Neuronal stem cell (in vitro differentiated cells): ENCODE measurements at regions not wholly inside any gene's neighbourhood (a gene's known extent, or its start where the extent isn't known, plus 50 kb on each side); places are given as distances from the start of the nearest gene placed in this dataset.

Experiments
- DNase-seq: peaks from one replicate; pipeline ENCODE4 v3.0.0-alpha.2; 2013; ENCODE audit warnings: low spot score
- H2AFZ ChIP-seq: one replicate; pipeline ENCODE4 v1.6.1; 2013; ENCODE audit warnings: mild to moderate bottlenecking, low read length, inconsistent platforms
- H2AK5ac ChIP-seq: 2 replicates; pipeline ENCODE4 v1.6.1; 2013; ENCODE audit warnings: low read depth, mild to moderate bottlenecking, inconsistent platforms, low read length, moderate library complexity, mixed read lengths
- H2BK120ac ChIP-seq: 2 replicates; pipeline ENCODE4 v1.6.1; 2013; ENCODE audit warnings: low read depth, mild to moderate bottlenecking, inconsistent platforms, low read length, moderate library complexity, mixed read lengths
- H2BK12ac ChIP-seq: one replicate; pipeline ENCODE4 v1.6.1; 2013; ENCODE audit warnings: low read length, inconsistent platforms
- H2BK15ac ChIP-seq: 2 replicates; pipeline ENCODE4 v1.6.1; 2013; ENCODE audit warnings: mild to moderate bottlenecking, low read length, inconsistent platforms, mixed read lengths
- H2BK5ac ChIP-seq: one replicate; pipeline ENCODE4 v1.6.1; 2013; ENCODE audit warnings: inconsistent platforms, mild to moderate bottlenecking, low read length, moderate library complexity
- H3K14ac ChIP-seq: one replicate; pipeline ENCODE4 v1.6.1; 2013; ENCODE audit warnings: low read length, inconsistent platforms
- H3K18ac ChIP-seq: 2 replicates; pipeline ENCODE4 v1.6.1; 2013; ENCODE audit warnings: low read length, inconsistent platforms
- H3K23ac ChIP-seq: 2 replicates; pipeline ENCODE4 v1.6.1; 2013; ENCODE audit warnings: low read depth, mild to moderate bottlenecking, mixed read lengths, low read length, inconsistent platforms; ENCODE audit not compliant: poor library complexity
- H3K27ac ChIP-seq: replicated peaks from 3 replicates; pipeline ENCODE4 v1.5.1; 2013; ENCODE audit warnings: low read length, inconsistent platforms
- H3K27me3 ChIP-seq, 3 experiments: 2 replicates each; pipeline ENCODE4 v1.6.1; 2013; ENCODE audit warnings: low read length in 3 of 3, mild to moderate bottlenecking in 2 of 3, inconsistent platforms in 1 of 3, low read depth in 1 of 3, mixed read lengths in 1 of 3, moderate library complexity in 1 of 3; ENCODE audit not compliant: control insufficient read depth in 3 of 3, insufficient read depth in 3 of 3
- H3K36me3 ChIP-seq, 2 donors: replicated peaks in 1 of 2; 2 replicates each; pipeline ENCODE4 v1.6.1; 2013; ENCODE audit warnings: low read length in 2 of 2; ENCODE audit not compliant: control insufficient read depth in 2 of 2, insufficient read depth in 2 of 2
- H3K4ac ChIP-seq: 2 replicates; pipeline ENCODE4 v1.6.1; 2013; ENCODE audit warnings: inconsistent platforms, mild to moderate bottlenecking, low read length, moderate library complexity
- H3K4me1 ChIP-seq, 2 donors: 1 replicate in 1 of 2; 2 replicates in 1 of 2; pipeline ENCODE4 v1.6.1; 2013; ENCODE audit warnings: low read length in 2 of 2, low read depth in 1 of 2; ENCODE audit not compliant: control insufficient read depth in 2 of 2, insufficient read depth in 1 of 2
- H3K4me2 ChIP-seq: one replicate; pipeline ENCODE4 v1.6.1; 2013; ENCODE audit warnings: mild to moderate bottlenecking, low read length, inconsistent platforms; ENCODE audit not compliant: insufficient read depth, poor library complexity, severe bottlenecking
- H3K4me3 ChIP-seq, 2 donors: 2 replicates each; pipeline ENCODE4 v1.5.1; 2013; ENCODE audit warnings: low read length in 2 of 2, mild to moderate bottlenecking in 2 of 2, inconsistent platforms in 1 of 2, moderate library complexity in 1 of 2
- H3K79me1 ChIP-seq: one replicate; pipeline ENCODE4 v1.6.1; 2013; ENCODE audit warnings: low read depth, mild to moderate bottlenecking, inconsistent platforms, low read length, moderate library complexity
- H3K9ac ChIP-seq: one replicate; pipeline ENCODE4 v1.6.1; 2013; ENCODE audit warnings: mild to moderate bottlenecking, low read depth, low read length, inconsistent platforms; ENCODE audit not compliant: poor library complexity
- H3K9me3 ChIP-seq, 2 donors: replicated peaks in 1 of 2; 2 replicates each; pipeline versions ENCODE3 to v1.6.1; 2013; ENCODE audit warnings: low read length in 2 of 2, mild to moderate bottlenecking in 2 of 2, inconsistent platforms in 1 of 2, low read depth in 1 of 2, mixed read lengths in 1 of 2, moderate library complexity in 1 of 2; ENCODE audit not compliant: control insufficient read depth in 2 of 2, insufficient read depth in 1 of 2
- H4K8ac ChIP-seq: one replicate; pipeline ENCODE4 v1.6.1; 2013; ENCODE audit warnings: low read depth, mild to moderate bottlenecking, inconsistent platforms, low read length, moderate library complexity
- H4K91ac ChIP-seq: one replicate; pipeline ENCODE4 v1.6.1; 2013; ENCODE audit warnings: low read length, low read depth, mild to moderate bottlenecking, inconsistent platforms; ENCODE audit not compliant: poor library complexity
- WGBS, 2 donors: extraction: QIAGEN DNeasy Blood & Tissue Kit; methylation state at CpG; one replicate each; pipeline ENCODE4 v1.1.7; 2013; ENCODE audit warnings: missing lambda C conversion rate in 2 of 2, mixed read lengths in 1 of 2; ENCODE audit not compliant: insufficient read length in 2 of 2, insufficient replicate concordance in 1 of 2; ENCODE audit errors: extremely low coverage in 2 of 2; 5-methylcytosine and 5-hydroxymethylcytosine counted together

DNA sequence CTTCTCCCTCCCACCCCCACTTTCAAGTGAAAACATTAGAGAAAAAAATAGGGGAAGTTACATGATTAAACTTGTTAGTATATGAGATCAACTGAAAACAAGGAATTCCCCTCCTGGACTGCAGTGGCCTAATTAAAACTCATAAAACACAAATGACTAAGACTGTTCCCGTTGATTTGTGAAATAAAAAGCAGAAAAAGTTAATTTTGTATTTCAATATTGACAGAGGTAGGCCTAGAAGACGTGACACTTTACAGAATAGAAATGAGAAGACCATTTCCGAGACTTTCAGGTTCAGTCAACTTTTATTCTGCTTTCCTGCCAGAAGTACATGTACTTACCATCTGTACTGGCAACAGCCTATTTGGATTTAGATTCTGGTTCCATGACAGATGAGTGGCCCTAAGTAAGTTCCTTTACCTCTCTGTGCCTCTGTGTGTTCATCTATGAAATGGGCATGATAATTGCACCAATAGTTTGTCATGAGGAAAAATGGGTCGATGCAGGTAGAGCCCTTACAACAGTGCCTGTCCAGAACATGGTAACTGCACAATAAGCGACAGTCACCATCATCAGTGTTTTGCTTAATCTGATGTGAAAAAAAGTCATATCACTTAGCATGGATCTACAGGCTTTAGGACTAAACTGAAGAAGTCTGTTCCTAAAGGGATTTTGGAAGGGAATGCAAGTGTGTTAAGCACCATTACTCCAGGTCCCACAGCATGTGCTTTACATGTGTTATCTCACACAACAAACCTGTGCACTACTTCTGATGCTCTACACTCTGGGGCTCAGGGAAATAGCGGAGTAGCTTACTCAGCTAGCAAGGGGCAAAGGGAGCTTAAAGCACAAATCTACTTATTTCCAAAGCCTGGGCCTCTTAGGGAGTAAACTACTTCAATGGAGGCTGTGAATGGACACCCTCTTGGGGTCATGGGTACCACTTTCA is 562.3 kb upstream of the DIPK2B start:
- Histone ChIP-seq H3K4me3 (no peak overlapping the region), H3K9ac (no peak overlapping the region), H3K79me1 (no peaks in the 10 kb centered on the region), H3K18ac (no peak overlapping the region), H2BK120ac (no peak overlapping the region), H3K9me3 (no peaks in the 10 kb centered on the region), H3K23ac (no peak overlapping the region), H3K4me2 (no peak overlapping the region), H2BK12ac (no peak overlapping the region), H2BK15ac (no peak overlapping the region), H3K27ac (no peak overlapping the region), H2AFZ (no peak overlapping the region), H4K91ac (no peak overlapping the region), H3K4me1 (peaks cover 0 to under 1% of the 10 kb centered on the region in 2 donors), H3K14ac (no peak overlapping the region), H3K27me3 (no peaks in the 10 kb centered on the region), H2AK5ac (no peak overlapping the region), H2BK5ac (no peak overlapping the region), H4K8ac (no peak overlapping the region), H3K4ac (no peak overlapping the region), H3K36me3 (peaks cover 0 to 4% of the 10 kb centered on the region in 2 donors)
- no peak for DNase-seq
- WGBS, 2 donors = no CpG with 5 or more reads among the region's 6 CpGs

DNA sequence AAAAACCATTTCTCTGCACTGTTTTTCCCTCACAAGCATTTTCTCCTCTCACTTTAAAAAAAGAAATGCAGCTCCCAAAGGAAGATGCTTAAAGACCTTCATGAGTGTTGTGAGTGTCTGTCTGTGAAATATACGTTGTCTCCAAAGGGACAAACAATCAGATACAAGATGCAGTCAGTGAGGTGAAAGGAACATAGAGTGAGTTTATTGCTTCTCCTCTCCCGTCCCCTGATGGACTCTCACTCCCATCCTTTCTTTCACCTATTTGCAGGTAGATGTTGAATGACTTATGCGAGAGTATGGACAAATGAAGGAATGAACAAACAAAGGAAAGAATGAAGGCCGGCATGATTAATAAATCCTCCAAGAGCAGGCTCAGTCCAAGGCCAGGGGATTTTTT is 561.2 kb upstream of the DIPK2B start:
- H3K23ac ChIP-seq = no peak overlapping the region
- no peak overlapping the region for H3K14ac ChIP-seq
- H2BK5ac ChIP-seq = no peak overlapping the region
- H3K9ac ChIP-seq = no peak overlapping the region
- no peak overlapping the region for H2BK15ac ChIP-seq
- no peak overlapping the region for H2AFZ ChIP-seq
- H3K9me3 ChIP-seq = no peaks in the 10 kb centered on the region
- no peak overlapping the region for H3K18ac ChIP-seq
- H3K4ac ChIP-seq = no peak overlapping the region
- no peak overlapping the region for H2BK12ac ChIP-seq
- no peak overlapping the region for H4K8ac ChIP-seq
- H4K91ac ChIP-seq = no peak overlapping the region
- H3K79me1 ChIP-seq = no peaks in the 10 kb centered on the region
- peaks cover 0 to 8% of the 10 kb centered on the region in 2 donors for H3K36me3 ChIP-seq
- H3K4me3 ChIP-seq = no peak overlapping the region
- WGBS, 2 donors = no CpG with 5 or more reads among the region's 4 CpGs
- no peak overlapping the region for H3K4me2 ChIP-seq
- H3K27me3 ChIP-seq = no peaks in the 10 kb centered on the region
- H3K27ac ChIP-seq = no peak overlapping the region
- DNase-seq = no peak
- H3K4me1 ChIP-seq = no peaks in the 10 kb centered on the region
- no peak overlapping the region for H2AK5ac ChIP-seq
- no peak overlapping the region for H2BK120ac ChIP-seq

DNA sequence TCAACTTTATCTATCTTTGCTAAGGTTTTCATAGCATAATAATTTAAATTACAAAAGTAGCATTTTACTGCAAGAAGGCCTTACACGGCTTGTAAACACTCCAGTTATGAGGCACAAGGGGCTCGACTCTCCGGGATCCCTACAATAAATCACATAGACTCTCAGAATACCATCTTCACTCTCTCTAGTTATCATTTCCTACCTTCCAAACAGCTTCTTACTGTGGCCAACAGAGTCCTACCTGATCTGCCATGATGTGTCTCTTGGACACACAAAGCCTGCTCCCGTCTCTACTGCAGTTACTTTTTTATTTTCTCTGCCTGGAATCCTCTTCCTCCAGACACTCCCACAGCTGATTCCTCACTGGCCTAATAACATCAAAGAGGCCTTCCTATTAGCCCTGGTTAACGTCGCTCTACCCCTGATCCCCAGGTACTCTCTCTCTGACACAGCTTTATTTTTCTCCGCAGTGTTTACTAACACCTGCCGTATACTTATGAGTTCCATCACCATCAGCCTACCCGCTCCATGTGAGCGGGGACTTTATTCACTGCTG is 559.6 kb upstream of the DIPK2B start:
- WGBS, 2 donors = no CpG with 5 or more reads among the region's 10 CpGs

DNA sequence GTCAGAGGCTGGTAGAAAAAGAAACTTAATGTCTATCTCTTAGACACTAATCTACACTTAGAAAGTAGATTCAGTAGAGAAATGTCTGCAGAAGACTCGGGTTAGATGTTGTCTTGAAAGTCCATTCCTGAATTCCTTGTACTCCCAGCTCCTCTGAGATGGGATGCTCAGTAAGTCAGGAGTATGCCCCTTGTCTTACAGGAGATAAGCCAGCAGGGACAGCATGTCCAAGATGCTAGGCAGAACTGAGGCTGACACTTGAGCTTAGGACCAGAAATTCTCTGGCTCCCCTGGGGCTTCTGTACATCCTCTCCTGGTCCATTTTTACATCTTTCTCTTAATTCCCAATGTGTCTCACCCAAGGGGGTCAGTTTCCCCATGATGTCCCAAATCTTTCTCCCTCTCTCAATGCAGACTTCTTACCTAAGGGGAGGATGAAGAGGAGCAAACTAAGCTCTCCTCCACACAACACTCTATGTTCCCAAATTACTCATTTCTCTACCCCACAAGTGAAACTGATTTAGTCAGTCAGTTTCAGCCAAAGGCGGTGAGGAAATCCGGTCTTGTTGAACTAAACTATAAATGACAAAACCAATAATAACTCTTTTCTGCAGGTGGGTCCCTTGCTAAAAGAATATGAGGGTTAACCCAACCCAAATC is 558.2 kb upstream of the DIPK2B start:
- Histone ChIP-seq H3K14ac (no peak overlapping the region), H3K27ac (no peak overlapping the region), H4K8ac (no peak overlapping the region), H3K4me3 (no peak overlapping the region), H3K79me1 (no peaks in the 10 kb centered on the region), H4K91ac (no peak overlapping the region), H3K4ac (no peak overlapping the region), H2BK12ac (no peak overlapping the region), H3K4me2 (no peak overlapping the region), H3K23ac (no peak overlapping the region), H3K9ac (no peak overlapping the region), H3K4me1 (no peaks in the 10 kb centered on the region), H3K27me3 (no peaks in the 10 kb centered on the region), H3K18ac (no peak overlapping the region), H2AK5ac (no peak overlapping the region), H2BK120ac (no peak overlapping the region), H2BK15ac (no peak overlapping the region), H3K9me3 (no peaks in the 10 kb centered on the region), H3K36me3 (peaks cover 0 to 8% of the 10 kb centered on the region in 2 donors), H2BK5ac (no peak overlapping the region), H2AFZ (no peak overlapping the region)
- no CpG with 5 or more reads among the region's 3 CpGs for WGBS, 2 donors
- no peak for DNase-seq

More for the DNA sequence above, 559.6 kb upstream of the DIPK2B start:
- Histone ChIP-seq H4K8ac (no peak overlapping the region), H3K23ac (no peak overlapping the region), H3K9me3 (no peaks in the 10 kb centered on the region), H3K18ac (no peak overlapping the region), H2BK120ac (no peak overlapping the region), H3K4me2 (no peak overlapping the region), H3K79me1 (no peaks in the 10 kb centered on the region), H3K4me1 (no peaks in the 10 kb centered on the region), H3K9ac (no peak overlapping the region), H3K4ac (no peak overlapping the region), H3K27me3 (no peaks in the 10 kb centered on the region), H2BK12ac (no peak overlapping the region), H2BK15ac (no peak overlapping the region), H2AK5ac (no peak overlapping the region), H3K4me3 (no peak overlapping the region), H4K91ac (no peak overlapping the region), H3K27ac (no peak overlapping the region), H2BK5ac (no peak overlapping the region), H3K36me3 (peaks cover 0 to 8% of the 10 kb centered on the region in 2 donors), H3K14ac (no peak overlapping the region), H2AFZ (no peak overlapping the region)
- DNase-seq = no peak
